Endothelial cell of umbilical vein (primary cell): ENCODE measurements at regions not wholly inside any gene's neighbourhood (a gene's known extent, or its start where the extent isn't known, plus 50 kb on each side); places are given as distances from the start of the nearest gene placed in this dataset.

ENCODE experiments used
- BruUV-seq: library from RNA; stranded (reverse); fragments of 400-500 nt; replicated peaks from 2 replicates; lab custom pipeline; 2021; lab: Mats Ljungman, UMichigan
- CTCF ChIA-PET: fragments of 300-600, 350-600 bp; sonication (Branson Sonifier 250); formaldehyde crosslinking; loops from one replicate; lab custom pipeline; 2021; ENCODE audit warnings: antibody characterized with exemption, inconsistent platforms; lab: Charles Lee
- POLR2A ChIA-PET: fragments of 300-600, 350-600 bp; sonication (Branson Sonifier 250); formaldehyde crosslinking; loops from one replicate; lab custom pipeline; 2021; ENCODE audit warnings: antibody characterized with exemption, inconsistent platforms; lab: Charles Lee
- DNase-seq: peaks from one replicate; pipeline ENCODE4 v3.0.0-alpha.2; 2011; ENCODE audit warnings: low read depth, low spot score
- FAIRE-seq: peaks from 2 replicates; lab custom pipeline; 2011; peaks lifted over from hg19 to GRCh38; lab: Jason Lieb, UNC
- H2AFZ ChIP-seq: 2 replicates; pipeline ENCODE4 v1.6.0; 2012; ENCODE audit warnings: low read depth, low read length, control low read depth, inconsistent platforms
- H3K27ac ChIP-seq: 2 replicates; pipeline ENCODE4 v1.5.1; 2011; ENCODE audit warnings: low read depth, mild to moderate bottlenecking, control low read depth, low read length, moderate library complexity; ENCODE audit not compliant: insufficient read depth
- H3K27me3 ChIP-seq, 2 experiments: 2 replicates each; pipeline versions ENCODE4 v1.6.0 to v1.6.1; 2011; ENCODE audit warnings: low read length in 2 of 2, mixed read lengths in 1 of 2; ENCODE audit not compliant: control insufficient read depth in 2 of 2, insufficient read depth in 2 of 2
- H3K36me3 ChIP-seq, 2 experiments: 2 replicates in 1 of 2; 3 replicates in 1 of 2; pipeline ENCODE4 v1.5.1; 2011; ENCODE audit warnings: low read length in 2 of 2, mild to moderate bottlenecking in 1 of 2, moderate library complexity in 1 of 2; ENCODE audit not compliant: control insufficient read depth in 2 of 2, insufficient read depth in 2 of 2; ENCODE audit errors: extremely low read depth in 1 of 2
- H3K4me1 ChIP-seq: 3 replicates; pipeline ENCODE4 v1.5.1; 2011; ENCODE audit warnings: mild to moderate bottlenecking, low read length; ENCODE audit not compliant: control insufficient read depth, insufficient read depth; ENCODE audit errors: extremely low read depth
- H3K4me2 ChIP-seq: 2 replicates; pipeline ENCODE4 v1.6.1; 2011; ENCODE audit warnings: low read length, control low read depth, mixed read lengths; ENCODE audit not compliant: insufficient read depth
- H3K4me3 ChIP-seq, 3 experiments: fragments of 200-600 bp in 1 of 3; sonication (generic), shearing (Covaris generic) in 1 of 3; replicated peaks in 1 of 3; 2 replicates each; pipeline ENCODE4 v1.5.1; 2011 to 2016; ENCODE audit warnings: control low read depth in 3 of 3, low read length in 3 of 3, mild to moderate bottlenecking in 2 of 3, inconsistent platforms in 1 of 3, low read depth in 1 of 3, moderate library complexity in 1 of 3; ENCODE audit not compliant: insufficient read depth in 1 of 3
- H3K79me2 ChIP-seq: 2 replicates; pipeline ENCODE4 v1.6.0; 2012; ENCODE audit warnings: low read length, inconsistent platforms; ENCODE audit not compliant: control insufficient read depth, insufficient read depth
- H3K9ac ChIP-seq: replicated peaks from 2 replicates; pipeline ENCODE3; 2011; ENCODE audit warnings: low read length, control low read depth; ENCODE audit not compliant: insufficient read depth; ENCODE audit errors: extremely low read depth
- H3K9me1 ChIP-seq: replicated peaks from 3 replicates; pipeline ENCODE4 v1.6.0; 2011; ENCODE audit warnings: mild to moderate bottlenecking, low read length; ENCODE audit not compliant: control insufficient read depth, insufficient read depth; ENCODE audit errors: extremely low read depth
- H3K9me3 ChIP-seq: replicated peaks from 2 replicates; pipeline ENCODE4 v1.5.1; 2012; ENCODE audit warnings: low read length, inconsistent platforms; ENCODE audit not compliant: control insufficient read depth, insufficient read depth
- H4K20me1 ChIP-seq: replicated peaks from 2 replicates; pipeline ENCODE3; 2011; ENCODE audit warnings: mild to moderate bottlenecking, low read length; ENCODE audit not compliant: control insufficient read depth, insufficient read depth; ENCODE audit errors: extremely low read depth
- EZH2 ChIP-seq: IDR thresholded peaks from 2 replicates; pipeline ENCODE4 v1.6.1; 2012; ENCODE audit warnings: borderline replicate concordance, low read depth, mild to moderate bottlenecking, moderate library complexity, low read length, inconsistent platforms; ENCODE audit not compliant: severe bottlenecking
- FOS ChIP-seq: IDR thresholded peaks from 2 replicates; pipeline ENCODE4 v1.6.1; 2011; ENCODE audit warnings: mild to moderate bottlenecking, low read length, moderate library complexity, borderline replicate concordance; ENCODE audit not compliant: insufficient read depth
- GATA2 ChIP-seq: IDR thresholded peaks from 2 replicates; pipeline ENCODE4 v1.7.0; 2011; ENCODE audit warnings: low read depth, mild to moderate bottlenecking, moderate library complexity, mixed read lengths, low read length; ENCODE audit not compliant: insufficient read length, insufficient read depth
- JUN ChIP-seq: IDR thresholded peaks from 2 replicates; pipeline ENCODE4 v1.6.1; 2011; ENCODE audit warnings: borderline replicate concordance, low read depth; ENCODE audit not compliant: insufficient read length, insufficient read depth
- MYC ChIP-seq: IDR thresholded peaks from one replicate; pipeline ENCODE4 v1.6.1; 2011; ENCODE audit warnings: mild to moderate bottlenecking, low read depth, low read length
- POLR2A ChIP-seq: IDR thresholded peaks from 2 replicates; pipeline ENCODE4 v1.6.1; 2012; ENCODE audit warnings: low read depth, mild to moderate bottlenecking, control low read depth, low read length
- POLR2AphosphoS5 ChIP-seq: IDR thresholded peaks from 2 replicates; pipeline ENCODE4 v1.6.1; 2012; ENCODE audit warnings: low read depth, mild to moderate bottlenecking, control low read depth, low read length, moderate library complexity; ENCODE audit not compliant: insufficient read depth
- dilution Hi-C: fragments of 300-500 bp; cut with MboI; formaldehyde crosslinking; loops from one replicate; pipeline ENCODE4 v1.15.0; 2019; ENCODE audit warnings: low sequenced_read_pairs; ENCODE audit not compliant: extremely low pct_ligation_motif_present
- intact Hi-C: fragments of 100-400 bp; cut with micrococcal nuclease; formaldehyde crosslinking; loops from one replicate; pipeline ENCODE4 v1.10.0; 2022
- TF ChIP-seq, protein P1 (sequence below): IDR thresholded peaks from 2 replicates; pipeline ENCODE4 v1.6.1; 2011; ENCODE audit not compliant: insufficient read depth, insufficient read length
- TF ChIP-seq, protein P2 (sequence below), 2 donors: IDR thresholded peaks; 1 replicate in 1 of 2; 2 replicates in 1 of 2; pipeline ENCODE4 v1.5.1; 2011; ENCODE audit warnings: low read length in 2 of 2, mild to moderate bottlenecking in 2 of 2, moderate library complexity in 2 of 2, control low read depth in 1 of 2, inconsistent platforms in 1 of 2, low read depth in 1 of 2; ENCODE audit not compliant: insufficient read depth in 1 of 2; ENCODE audit errors: extremely low read depth in 1 of 2

DNA sequence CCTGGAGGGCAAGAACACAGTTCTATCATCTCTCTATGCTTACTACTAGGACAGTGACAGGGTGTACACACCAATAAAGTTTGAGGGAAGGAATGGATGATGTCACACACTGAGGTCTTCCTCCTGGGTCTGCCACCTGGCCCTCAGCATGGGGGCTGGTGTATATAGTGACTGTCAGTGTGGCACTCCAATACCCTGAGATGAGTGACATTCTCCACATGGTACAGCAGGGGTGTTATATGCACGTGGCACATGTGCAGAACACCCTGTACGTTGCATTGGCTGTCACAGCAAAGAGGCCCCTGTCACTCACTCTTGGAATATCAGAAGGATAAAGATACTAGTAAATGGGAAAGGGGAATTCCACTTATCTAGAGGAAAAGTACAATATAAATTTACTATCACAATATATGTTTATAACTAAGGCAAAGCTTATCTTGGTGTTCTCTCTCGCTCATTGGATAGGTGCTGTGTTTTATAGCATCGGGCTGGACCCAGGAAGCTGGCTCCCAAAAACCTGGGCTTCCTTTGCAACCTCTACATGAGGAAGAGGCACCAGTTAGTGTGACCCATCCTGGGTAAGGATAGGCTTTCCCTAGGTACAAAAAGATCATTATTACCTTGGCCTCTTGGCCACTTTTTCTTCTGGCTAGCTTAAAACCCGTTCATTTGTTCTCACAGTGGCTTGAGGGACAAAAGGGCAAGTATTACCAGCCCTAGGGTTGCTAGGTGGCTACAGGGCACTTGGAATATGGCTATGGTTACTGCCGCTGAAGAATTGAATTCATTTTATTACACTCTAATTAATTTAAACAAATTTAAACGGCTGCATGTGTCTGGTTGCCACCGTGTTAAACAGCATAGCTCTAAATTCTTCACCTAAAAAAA, 54.8 kb upstream of the HES1 start:
- Histone ChIP-seq H3K79me2 (no peaks in the 10 kb centered on the region), H3K27ac (no peak overlapping the region), H4K20me1 (no peaks in the 10 kb centered on the region), H3K4me1 (peaks cover 4% of the 10 kb centered on the region), H3K9me1 (no peaks in the 10 kb centered on the region), H3K9me3 (no peaks in the 10 kb centered on the region), H3K9ac (no peak overlapping the region), H3K4me2 (no peak overlapping the region), H3K27me3 (no peaks in the 10 kb centered on the region), H3K4me3 (no peak overlapping the region), H3K36me3 (no peaks in the 10 kb centered on the region), H2AFZ (no peak overlapping the region)
- dilution Hi-C loops = no loop called here
- DNase-seq = no peak
- no peak for FAIRE-seq
- ChIA-PET CTCF (interaction anchor here (1.7 to 2.1 kb wide), 3 partner anchors 9 to 234 kb away, joined by 5 to 10 read pairs (median 8); no protein-coding TSS in a partner anchor), POLR2A (interaction anchor here (1.0 kb wide), 1 partner anchor 55 kb away, joined by 4 read pairs; no protein-coding TSS in a partner anchor)
- no TSS peak for BruUV-seq
- TF ChIP-seq EZH2 (no peak), FOS (no peak), POLR2AphosphoS5 (no peak), JUN (no peak), GATA2 (no peak), MYC (no peak), POLR2A (no peak)
- TF ChIP-seq, protein P1, sequence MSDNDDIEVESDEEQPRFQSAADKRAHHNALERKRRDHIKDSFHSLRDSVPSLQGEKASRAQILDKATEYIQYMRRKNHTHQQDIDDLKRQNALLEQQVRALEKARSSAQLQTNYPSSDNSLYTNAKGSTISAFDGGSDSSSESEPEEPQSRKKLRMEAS = no peak
- TF ChIP-seq, protein P2, sequence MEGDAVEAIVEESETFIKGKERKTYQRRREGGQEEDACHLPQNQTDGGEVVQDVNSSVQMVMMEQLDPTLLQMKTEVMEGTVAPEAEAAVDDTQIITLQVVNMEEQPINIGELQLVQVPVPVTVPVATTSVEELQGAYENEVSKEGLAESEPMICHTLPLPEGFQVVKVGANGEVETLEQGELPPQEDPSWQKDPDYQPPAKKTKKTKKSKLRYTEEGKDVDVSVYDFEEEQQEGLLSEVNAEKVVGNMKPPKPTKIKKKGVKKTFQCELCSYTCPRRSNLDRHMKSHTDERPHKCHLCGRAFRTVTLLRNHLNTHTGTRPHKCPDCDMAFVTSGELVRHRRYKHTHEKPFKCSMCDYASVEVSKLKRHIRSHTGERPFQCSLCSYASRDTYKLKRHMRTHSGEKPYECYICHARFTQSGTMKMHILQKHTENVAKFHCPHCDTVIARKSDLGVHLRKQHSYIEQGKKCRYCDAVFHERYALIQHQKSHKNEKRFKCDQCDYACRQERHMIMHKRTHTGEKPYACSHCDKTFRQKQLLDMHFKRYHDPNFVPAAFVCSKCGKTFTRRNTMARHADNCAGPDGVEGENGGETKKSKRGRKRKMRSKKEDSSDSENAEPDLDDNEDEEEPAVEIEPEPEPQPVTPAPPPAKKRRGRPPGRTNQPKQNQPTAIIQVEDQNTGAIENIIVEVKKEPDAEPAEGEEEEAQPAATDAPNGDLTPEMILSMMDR (IDR thresholded peaks at IDR 0.05; ENCODE audit: extremely low read depth in 1 of 2, insufficient read depth in 1 of 2, low read depth in 1 of 2, low read length in 2 of 2) = no peak
- intact Hi-C loops = no loop called here
